A549 (cell line): ENCODE measurements at regions not wholly inside any gene's neighbourhood (a gene's known extent, or its start where the extent isn't known, plus 50 kb on each side); places are given as distances from the start of the nearest gene placed in this dataset.

Experiments used
- ATAC-seq, 2 experiments: fragments of 200-7000 bp in 1 of 2; fragments of >200 bp in 1 of 2; cut with Nextera tagmentation in 1 of 2; cut with Tn5 transposase in 1 of 2; 3 replicates each; pipeline versions ENCODE4 v1.8.0 to v1.9.1; 2018 to 2020; ENCODE audit warnings: mild to moderate bottlenecking in 1 of 2, moderate library complexity in 1 of 2
- CTCF ChIA-PET: fragments of 300-600 bp; sonication (Branson Sonifier 250); formaldehyde crosslinking; extraction: SDS; loops from one replicate; lab custom pipeline; 2021; ENCODE audit warnings: antibody characterized with exemption, inconsistent platforms; lab: Yijun Ruan, JAX
- POLR2A ChIA-PET: fragments of 350-600 bp; formaldehyde crosslinking; extraction: SDS; loops from one replicate; lab custom pipeline; 2021; ENCODE audit warnings: antibody characterized with exemption, inconsistent platforms; lab: Yijun Ruan, JAX
- DNase-seq, 2 experiments: peaks; one replicate each; pipeline versions ENCODE4 v3.0.0 to v3.0.0-alpha.2; 2011 to 2016; ENCODE audit warnings: low read depth in 1 of 2, low spot score in 1 of 2
- FAIRE-seq: peaks from 2 replicates; lab custom pipeline; 2011; peaks lifted over from hg19 to GRCh38; lab: Jason Lieb, UNC
- H3K27ac ChIP-seq, 2 experiments: fragments of >200 bp; sonication (Bioruptor Twin); formaldehyde crosslinking; 3 replicates each; pipeline ENCODE4 v1.5.1; 2016 to 2017
- H3K4me1 ChIP-seq: fragments of >200 bp; sonication (Bioruptor Twin); formaldehyde crosslinking; 3 replicates; pipeline ENCODE4 v1.6.1; 2016
- H3K4me2 ChIP-seq: fragments of >200 bp; sonication (Bioruptor Twin); formaldehyde crosslinking; 3 replicates; pipeline ENCODE4 v1.6.1; 2016
- H3K4me3 ChIP-seq: fragments of >200 bp; sonication (Bioruptor Twin); formaldehyde crosslinking; 3 replicates; pipeline ENCODE4 v1.5.1; 2016
- H3K9me3 ChIP-seq: fragments of >200 bp; sonication (Bioruptor Twin); formaldehyde crosslinking; 3 replicates; pipeline ENCODE4 v1.6.1; 2016
- BHLHE40 ChIP-seq: IDR thresholded peaks from 2 replicates; pipeline ENCODE4 v1.6.1; 2012; ENCODE audit warnings: low read depth, low read length, inconsistent platforms
- CBX2 ChIP-seq: fragments of 200-600 bp; sonication (generic); IDR thresholded peaks from 2 replicates; pipeline ENCODE4 v1.6.1; 2016; ENCODE audit warnings: low read depth, mild to moderate bottlenecking, borderline replicate concordance
- CTCF ChIP-seq: fragments of >200 bp; sonication (Bioruptor Twin); formaldehyde crosslinking; IDR thresholded peaks from 3 replicates; pipeline ENCODE4 v1.5.1; 2016
- E2F6 ChIP-seq: IDR thresholded peaks from 2 replicates; pipeline ENCODE4 v1.6.1; 2012; ENCODE audit warnings: low read depth, borderline replicate concordance
- EHMT2 ChIP-seq: fragments of 200-600 bp; sonication (generic); IDR thresholded peaks from 2 replicates; pipeline ENCODE4 v1.6.1; 2016; ENCODE audit warnings: antibody characterized with exemption, low read depth, mild to moderate bottlenecking, moderate library complexity
- FOSB ChIP-seq: fragments of 250-450 bp; sonication (Bioruptor Pico); IDR thresholded peaks from 2 replicates; pipeline ENCODE4 v1.5.0; 2020; ENCODE audit warnings: mild to moderate bottlenecking, moderate library complexity
- FOSL2 ChIP-seq, 2 experiments: fragments of 450-650 bp in 1 of 2; fragments of >200 bp in 1 of 2; sonication (Bioruptor Twin) in 1 of 2; formaldehyde crosslinking; IDR thresholded peaks; 2 replicates each; pipeline versions ENCODE4 v1.5.0 to v1.6.1; 2016 to 2020; ENCODE audit warnings: mild to moderate bottlenecking in 1 of 2, moderate library complexity in 1 of 2
- HEYL ChIP-seq: fragments of 250-450 bp; sonication (Bioruptor Pico); IDR thresholded peaks from 2 replicates; pipeline ENCODE4 v1.8.0; 2021; ENCODE audit warnings: mild to moderate bottlenecking, moderate library complexity
- HOXA7 ChIP-seq: fragments of 250-450 bp; sonication (Bioruptor Pico); IDR thresholded peaks from 2 replicates; pipeline ENCODE4 v1.5.0; 2020; ENCODE audit warnings: mild to moderate bottlenecking, moderate library complexity
- JUN ChIP-seq, 2 experiments: fragments of >200 bp; sonication (Bioruptor Twin); formaldehyde crosslinking; IDR thresholded peaks; 2 replicates in 1 of 2; 3 replicates in 1 of 2; pipeline ENCODE4 v1.6.1; 2016 to 2017
- KDM1A ChIP-seq: fragments of 200-600 bp; sonication (generic); IDR thresholded peaks from 2 replicates; pipeline ENCODE4 v1.6.1; 2016; ENCODE audit warnings: low read depth, mild to moderate bottlenecking
- MAFK ChIP-seq: fragments of 450-650 bp; IDR thresholded peaks from 2 replicates; pipeline ENCODE4 v1.6.1; 2014; ENCODE audit not compliant: partially characterized antibody
- NFE2L2 ChIP-seq: fragments of 150-350 bp; conservative IDR thresholded peaks from 2 replicates; pipeline ENCODE4 v1.6.1; 2014; ENCODE audit warnings: low read length
- NPAS2 ChIP-seq: fragments of 250-450 bp; sonication (Bioruptor Pico); IDR thresholded peaks from 2 replicates; pipeline ENCODE4 v1.8.0; 2022; ENCODE audit warnings: mild to moderate bottlenecking, moderate library complexity, borderline replicate concordance
- PHF8 ChIP-seq: fragments of 200-600 bp; sonication (generic); IDR thresholded peaks from 2 replicates; pipeline ENCODE4 v1.6.1; 2016; ENCODE audit warnings: low read depth, mild to moderate bottlenecking, antibody characterized with exemption, moderate library complexity, borderline replicate concordance
- POLR2A ChIP-seq: IDR thresholded peaks from 2 replicates; pipeline ENCODE4 v1.6.1; 2012; ENCODE audit warnings: mild to moderate bottlenecking, low read length
- POLR2AphosphoS2 ChIP-seq: conservative IDR thresholded peaks from 2 replicates; pipeline ENCODE4 v1.6.1; 2012; ENCODE audit warnings: low read length, improper control_type of control experiment, inconsistent platforms
- RAD21 ChIP-seq, 2 experiments: fragments of >200 bp in 1 of 2; sonication (Bioruptor Twin) in 1 of 2; formaldehyde crosslinking in 1 of 2; IDR thresholded peaks in 1 of 2; conservative IDR thresholded peaks in 1 of 2; 2 replicates in 1 of 2; 3 replicates in 1 of 2; pipeline ENCODE4 v1.6.1; 2012 to 2018; ENCODE audit warnings: inconsistent platforms in 1 of 2
- RNF2 ChIP-seq: fragments of 200-600 bp; sonication (generic); IDR thresholded peaks from 2 replicates; pipeline ENCODE4 v1.6.1; 2016; ENCODE audit warnings: low read depth, mild to moderate bottlenecking, antibody characterized with exemption, moderate library complexity, borderline replicate concordance
- ZSCAN20 ChIP-seq: fragments of 250-450 bp; sonication (Bioruptor Pico); IDR thresholded peaks from 2 replicates; pipeline ENCODE4 v1.8.0; 2022; ENCODE audit warnings: mild to moderate bottlenecking, moderate library complexity
- WGBS: methylation state at CpG from one replicate; pipeline ENCODE4 v1.1.6; 2017; ENCODE audit errors: missing lambda C conversion rate; 5-methylcytosine and 5-hydroxymethylcytosine counted together
- TF ChIP-seq, protein P1 (sequence below): fragments of 200-600 bp; sonication (generic); IDR thresholded peaks from 2 replicates; pipeline ENCODE4 v1.6.1; 2016; ENCODE audit warnings: antibody characterized with exemption, mild to moderate bottlenecking, moderate library complexity
- TF ChIP-seq, protein P2 (sequence below): fragments of 250-450 bp; sonication (Bioruptor Pico); IDR thresholded peaks from 2 replicates; pipeline ENCODE4 v1.5.0; 2020; ENCODE audit warnings: low read depth, mild to moderate bottlenecking, moderate library complexity

DNA sequence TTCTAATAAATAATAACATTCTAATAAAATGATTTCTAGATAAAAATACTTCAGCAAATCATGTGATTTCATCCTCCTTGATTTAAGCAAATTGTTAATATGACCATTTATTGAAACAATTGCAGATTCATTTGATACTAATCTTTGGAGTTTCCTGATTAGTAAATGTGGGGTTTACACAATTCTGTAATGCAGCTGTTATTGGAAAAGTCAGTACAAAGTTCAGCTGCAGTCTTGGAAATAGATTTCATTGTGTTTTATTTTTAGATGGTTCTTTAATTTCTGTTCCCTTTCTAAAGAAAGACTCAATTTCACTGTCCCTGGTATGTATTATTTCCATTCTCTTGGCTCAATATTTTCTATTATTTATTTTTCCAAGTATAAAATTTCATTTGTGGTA is 342.0 kb downstream of the TBC1D32 start:
- Histone ChIP-seq H3K4me1 (no peaks in the 10 kb centered on the region), H3K4me2 (no peak overlapping the region), H3K9me3 (no peaks in the 10 kb centered on the region), H3K4me3 (no peak overlapping the region), H3K27ac (no peak overlapping the region)
- TF ChIP-seq, protein P1, sequence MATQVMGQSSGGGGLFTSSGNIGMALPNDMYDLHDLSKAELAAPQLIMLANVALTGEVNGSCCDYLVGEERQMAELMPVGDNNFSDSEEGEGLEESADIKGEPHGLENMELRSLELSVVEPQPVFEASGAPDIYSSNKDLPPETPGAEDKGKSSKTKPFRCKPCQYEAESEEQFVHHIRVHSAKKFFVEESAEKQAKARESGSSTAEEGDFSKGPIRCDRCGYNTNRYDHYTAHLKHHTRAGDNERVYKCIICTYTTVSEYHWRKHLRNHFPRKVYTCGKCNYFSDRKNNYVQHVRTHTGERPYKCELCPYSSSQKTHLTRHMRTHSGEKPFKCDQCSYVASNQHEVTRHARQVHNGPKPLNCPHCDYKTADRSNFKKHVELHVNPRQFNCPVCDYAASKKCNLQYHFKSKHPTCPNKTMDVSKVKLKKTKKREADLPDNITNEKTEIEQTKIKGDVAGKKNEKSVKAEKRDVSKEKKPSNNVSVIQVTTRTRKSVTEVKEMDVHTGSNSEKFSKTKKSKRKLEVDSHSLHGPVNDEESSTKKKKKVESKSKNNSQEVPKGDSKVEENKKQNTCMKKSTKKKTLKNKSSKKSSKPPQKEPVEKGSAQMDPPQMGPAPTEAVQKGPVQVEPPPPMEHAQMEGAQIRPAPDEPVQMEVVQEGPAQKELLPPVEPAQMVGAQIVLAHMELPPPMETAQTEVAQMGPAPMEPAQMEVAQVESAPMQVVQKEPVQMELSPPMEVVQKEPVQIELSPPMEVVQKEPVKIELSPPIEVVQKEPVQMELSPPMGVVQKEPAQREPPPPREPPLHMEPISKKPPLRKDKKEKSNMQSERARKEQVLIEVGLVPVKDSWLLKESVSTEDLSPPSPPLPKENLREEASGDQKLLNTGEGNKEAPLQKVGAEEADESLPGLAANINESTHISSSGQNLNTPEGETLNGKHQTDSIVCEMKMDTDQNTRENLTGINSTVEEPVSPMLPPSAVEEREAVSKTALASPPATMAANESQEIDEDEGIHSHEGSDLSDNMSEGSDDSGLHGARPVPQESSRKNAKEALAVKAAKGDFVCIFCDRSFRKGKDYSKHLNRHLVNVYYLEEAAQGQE: no peak
- TF ChIP-seq FOSB (CRISPR knock-in tag): no peak
- no peak for TF ChIP-seq NPAS2
- ChIA-PET CTCF (no interaction called here), POLR2A (no interaction called here)
- ATAC-seq: no peak
- no peak for FAIRE-seq
- DNase-seq: no peak

- no peak overlapping the region for H3K4me3 ChIP-seq
- no peak overlapping the region for H3K27ac ChIP-seq
- no peaks in the 10 kb centered on the region for H3K4me1 ChIP-seq
- H3K4me2 ChIP-seq: no peak overlapping the region
- FAIRE-seq (no peak), ATAC-seq (no peak), DNase-seq (no peak)
- ChIA-PET POLR2A (no interaction called here), CTCF (no interaction called here)
- TF ChIP-seq, protein P2, sequence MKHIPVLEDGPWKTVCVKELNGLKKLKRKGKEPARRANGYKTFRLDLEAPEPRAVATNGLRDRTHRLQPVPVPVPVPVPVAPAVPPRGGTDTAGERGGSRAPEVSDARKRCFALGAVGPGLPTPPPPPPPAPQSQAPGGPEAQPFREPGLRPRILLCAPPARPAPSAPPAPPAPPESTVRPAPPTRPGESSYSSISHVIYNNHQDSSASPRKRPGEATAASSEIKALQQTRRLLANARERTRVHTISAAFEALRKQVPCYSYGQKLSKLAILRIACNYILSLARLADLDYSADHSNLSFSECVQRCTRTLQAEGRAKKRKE: no peak
- TF ChIP-seq POLR2AphosphoS2 (no peak), RAD21 (conservative IDR thresholded peaks at IDR 0.05 in 1 of 2, IDR thresholded peaks at IDR 0.05 in 1 of 2) (no peak), CBX2 (no peak), ZSCAN20 (no peak), E2F6 (no peak), HOXA7 (no peak), JUN (IDR thresholded peaks at IDR 0.05) (no peak)
- TF ChIP-seq, all 56 proteins: peak for 0
- 35% methylated on average over 5 of the region's 5 CpGs for WGBS
- H3K9me3 ChIP-seq: no peaks in the 10 kb centered on the region
These were observed 343.4 kb downstream of the TBC1D32 start for GRCh38 chr6:120990866-120991265.

- FAIRE-seq (no peak), ATAC-seq (no peak), DNase-seq (no peak)
- CTCF ChIA-PET: no interaction called here
- no peaks in the 10 kb centered on the region for H3K4me1 ChIP-seq
- POLR2A ChIA-PET: no interaction called here
- H3K9me3 ChIP-seq: no peaks in the 10 kb centered on the region
- no peak overlapping the region for H3K4me3 ChIP-seq
- no peak overlapping the region for H3K27ac ChIP-seq
- no peak overlapping the region for H3K4me2 ChIP-seq
- TF ChIP-seq RNF2: no peak
- no peak for TF ChIP-seq PHF8
- no peak for TF ChIP-seq FOSB (CRISPR knock-in tag)
- TF ChIP-seq POLR2A: no peak
- TF ChIP-seq HEYL: no peak
These were observed 352.4 kb downstream of the TBC1D32 start for GRCh38 chr6:120981835-120982234.

DNA sequence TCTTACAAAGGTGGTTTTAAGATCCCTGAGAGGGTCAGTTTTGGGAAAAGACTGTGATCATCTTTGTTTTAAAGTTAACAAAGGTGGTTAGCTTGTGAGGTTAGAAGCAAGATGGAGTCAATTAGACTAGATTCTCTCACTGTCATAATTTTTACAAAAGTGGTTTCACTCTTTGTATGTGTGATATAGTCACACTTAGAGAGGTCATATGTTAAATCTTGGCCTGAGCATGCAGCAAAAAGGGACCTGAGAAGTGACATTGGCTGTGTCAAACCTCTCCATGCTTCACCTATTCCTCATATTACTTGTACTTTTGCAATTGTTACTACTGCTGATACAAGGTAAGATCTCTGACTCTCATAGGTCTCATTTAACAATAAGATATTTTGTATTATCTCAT is 368.0 kb downstream of the TBC1D32 start:
- Histone ChIP-seq H3K4me3 (no peak overlapping the region), H3K4me2 (no peak overlapping the region), H3K9me3 (no peaks in the 10 kb centered on the region), H3K27ac (no peak overlapping the region), H3K4me1 (no peaks in the 10 kb centered on the region)
- no peak for DNase-seq
- ChIA-PET POLR2A (no interaction called here), CTCF (no interaction called here)
- ATAC-seq: no peak
- FAIRE-seq: no peak
- TF ChIP-seq MAFK (no peak), FOSL2 (IDR thresholded peaks at IDR 0.05) (no peak), FOSL2 (CRISPR knock-in tag; IDR thresholded peaks at IDR 0.05) (no peak), CTCF (no peak), ZSCAN20 (no peak), EHMT2 (no peak), KDM1A (no peak), NFE2L2 (no peak), BHLHE40 (no peak)
- TF ChIP-seq, protein P1: no peak
